D721Med (cell line): ENCODE measurements at regions not wholly inside any gene's neighbourhood (a gene's known extent, or its start where the extent isn't known, plus 50 kb on each side); places are given as distances from the start of the nearest gene placed in this dataset.

Experiments
- DNase-seq: peaks from one replicate; pipeline ENCODE4 v3.0.0; 2011; ENCODE audit warnings: low spot score; ENCODE audit not compliant: insufficient read length
- FAIRE-seq: peaks from 2 replicates; lab custom pipeline; 2011; peaks lifted over from hg19 to GRCh38; lab: Jason Lieb, UNC
- CTCF ChIP-seq: IDR thresholded peaks from 2 replicates; pipeline ENCODE4 v1.5.1; 2012; ENCODE audit warnings: mild to moderate bottlenecking, control low read depth; ENCODE audit not compliant: insufficient read depth; ENCODE audit errors: missing control alignments

- no peak for TF ChIP-seq CTCF
- no peak for DNase-seq
- FAIRE-seq: no peak
Observed at GRCh38 chr2:128969374-128969773, 650.7 kb upstream of the HS6ST1 start.

- no peak for TF ChIP-seq CTCF
- no peak for DNase-seq
- no peak for FAIRE-seq
Observed at GRCh38 chr2:128970332-128971116, 651.9 kb upstream of the HS6ST1 start.

- TF ChIP-seq CTCF: no peak
- no peak for DNase-seq
- FAIRE-seq: no peak
Observed at GRCh38 chr2:128973566-128973965, 654.9 kb upstream of the HS6ST1 start.

- FAIRE-seq: no peak
- TF ChIP-seq CTCF: no peak
Observed at GRCh38 chr2:128978212-128978611, 659.5 kb upstream of the HS6ST1 start.

GRCh38 chr2:128979182-128979581 is 660.5 kb upstream of the HS6ST1 start:
- FAIRE-seq: no peak

More at GRCh38 chr2:128978212-128978611, 659.5 kb upstream of the HS6ST1 start:
- no peak for DNase-seq

GRCh38 chr2:128980475-128980874 is 661.8 kb upstream of the HS6ST1 start:
- TF ChIP-seq CTCF: no peak
- FAIRE-seq: no peak
- no peak for DNase-seq

More at GRCh38 chr2:128979182-128979581, 660.5 kb upstream of the HS6ST1 start:
- no peak for TF ChIP-seq CTCF
- no peak for DNase-seq

GRCh38 chr2:128981353-128981752 is 662.7 kb upstream of the HS6ST1 start:
- DNase-seq: no peak
- no peak for FAIRE-seq
- TF ChIP-seq CTCF: no peak
